HepG2 (cell line): ENCODE measurements at regions not wholly inside any gene's neighbourhood (a gene's known extent, or its start where the extent isn't known, plus 50 kb on each side); places are given as distances from the start of the nearest gene placed in this dataset.

ENCODE experiments used
- ATAC-seq: fragments of 200-7000 bp; cut with Tn5 transposase; 3 replicates; pipeline ENCODE4 v1.9.1; 2020; ENCODE audit warnings: mild to moderate bottlenecking, moderate library complexity
- BruUV-seq: library from RNA; stranded (reverse); fragments of 400-500 nt; replicated peaks from 2 replicates; lab custom pipeline; 2021; lab: Mats Ljungman, UMichigan
- CTCF ChIA-PET: fragments of 300-600 bp; formaldehyde crosslinking; extraction: SDS; loops from one replicate; lab custom pipeline; 2021; ENCODE audit warnings: low total read pairs, inconsistent platforms, low intra/inter-chr PET ratio; lab: Yijun Ruan, JAX
- POLR2A ChIA-PET: fragments of 350-600 bp; sonication (Branson Sonifier 250); formaldehyde crosslinking; loops from one replicate; lab custom pipeline; 2020; ENCODE audit warnings: antibody characterized with exemption, inconsistent platforms; lab: Yijun Ruan, JAX
- DNase-seq: peaks from one replicate; pipeline ENCODE4 v3.0.0-alpha.2; 2015; ENCODE audit warnings: low spot score
- FAIRE-seq: peaks from 3 replicates; lab custom pipeline; 2011; peaks lifted over from hg19 to GRCh38; lab: Jason Lieb, UNC
- H2AFZ ChIP-seq: one replicate; pipeline ENCODE4 v1.6.1; 2011; ENCODE audit warnings: low read length, inconsistent platforms
- H3K27ac ChIP-seq: fragments of 300-600 bp; 3 replicates; pipeline ENCODE4 v1.8.0; 2011; ENCODE audit warnings: mixed run types, mild to moderate bottlenecking, mixed read lengths, low read length, inconsistent platforms; ENCODE audit not compliant: insufficient read depth; ENCODE audit errors: extremely low read length
- H3K27me3 ChIP-seq, 2 experiments: fragments of 200-600 bp in 1 of 2; 2 replicates in 1 of 2; 3 replicates in 1 of 2; pipeline versions ENCODE4 v1.6.0 to v1.8.0; 2011; ENCODE audit warnings: low read length in 2 of 2, mild to moderate bottlenecking in 2 of 2, moderate library complexity in 2 of 2, inconsistent platforms in 1 of 2; ENCODE audit not compliant: insufficient read depth in 2 of 2, control insufficient read depth in 1 of 2
- H3K36me3 ChIP-seq, 2 experiments: fragments of 200-600 bp in 1 of 2; replicated peaks in 1 of 2; 2 replicates in 1 of 2; 3 replicates in 1 of 2; pipeline versions ENCODE4 v1.5.1 to v1.8.0; 2011; ENCODE audit warnings: low read length in 2 of 2, inconsistent platforms in 1 of 2; ENCODE audit not compliant: insufficient read depth in 2 of 2, control insufficient read depth in 1 of 2
- H3K4me1 ChIP-seq: 2 replicates; pipeline ENCODE4 v1.5.1; 2012; ENCODE audit warnings: low read length, inconsistent platforms; ENCODE audit not compliant: insufficient read depth
- H3K4me2 ChIP-seq: 2 replicates; pipeline ENCODE4 v1.6.0; 2011; ENCODE audit warnings: low read depth, low read length, inconsistent platforms
- H3K4me3 ChIP-seq, 3 experiments: fragments of 200-600 bp in 1 of 3; sonication (generic), shearing (Covaris generic) in 1 of 3; replicated peaks in 1 of 3; 2 replicates each; pipeline ENCODE4 v1.5.1; 2011 to 2016; ENCODE audit warnings: low read length in 3 of 3, inconsistent platforms in 2 of 3, low read depth in 2 of 3, mild to moderate bottlenecking in 2 of 3, control low read depth in 1 of 3, mixed read lengths in 1 of 3; ENCODE audit not compliant: insufficient read depth in 1 of 3
- H3K79me2 ChIP-seq: one replicate; pipeline ENCODE4 v1.6.1; 2011; ENCODE audit warnings: low read length, inconsistent platforms; ENCODE audit not compliant: insufficient read depth
- H3K9ac ChIP-seq: 2 replicates; pipeline ENCODE4 v1.6.0; 2011; ENCODE audit warnings: mild to moderate bottlenecking, low read depth, low read length, inconsistent platforms; ENCODE audit not compliant: insufficient read depth
- H3K9me3 ChIP-seq: 2 replicates; pipeline ENCODE4 v1.5.1; 2012; ENCODE audit warnings: mild to moderate bottlenecking, low read length
- H4K20me1 ChIP-seq: 2 replicates; pipeline ENCODE4 v1.6.0; 2011; ENCODE audit warnings: inconsistent platforms, mild to moderate bottlenecking, low read length, moderate library complexity; ENCODE audit not compliant: insufficient read depth
- CREB1 ChIP-seq, 2 experiments: fragments of 450-650 bp in 1 of 2; IDR thresholded peaks; 2 replicates each; pipeline ENCODE4 v1.6.1; 2016 to 2017; ENCODE audit warnings: control low read depth in 1 of 2, mild to moderate bottlenecking in 1 of 2, missing compliant biosample characterization in 1 of 2, missing genetic modification characterization in 1 of 2
- NR1H2 ChIP-seq: sonication (generic); formaldehyde crosslinking; IDR thresholded peaks from 2 replicates; pipeline ENCODE4 v1.8.1; 2022; ENCODE audit warnings: low read depth, missing genetic modification reagents, borderline replicate concordance
- SCMH1 ChIP-seq: sonication (generic); formaldehyde crosslinking; IDR thresholded peaks from 2 replicates; pipeline ENCODE4 v1.9.0; 2021; ENCODE audit warnings: missing genetic modification reagents, mild to moderate bottlenecking, borderline replicate concordance
- SNAI1 ChIP-seq: sonication (generic); formaldehyde crosslinking; IDR thresholded peaks from 2 replicates; pipeline ENCODE4 v1.5.0; 2020; ENCODE audit warnings: mild to moderate bottlenecking, missing genetic modification reagents, borderline replicate concordance
- ZNF713 ChIP-seq: sonication (generic); formaldehyde crosslinking; IDR thresholded peaks from 2 replicates; pipeline ENCODE4 v1.4.0; 2020; ENCODE audit warnings: mild to moderate bottlenecking, missing genetic modification reagents
- WGBS: methylation state at CpG from one replicate; pipeline ENCODE4 v1.1.6; 2017; ENCODE audit warnings: low lambda C conversion rate; 5-methylcytosine and 5-hydroxymethylcytosine counted together
- in situ Hi-C: cut with HindIII; loops from 2 replicates; pipeline ENCODE4 v1.10.0; 2017; ENCODE audit warnings: low pct_unique_long_range_greater_than_20kb; ENCODE audit not compliant: extremely low pct_ligation_motif_present
- intact Hi-C: fragments of 100-400 bp; cut with micrococcal nuclease; formaldehyde crosslinking; loops from one replicate; pipeline ENCODE4 v1.10.0; 2022; ENCODE audit not compliant: unreplicated experiment

DNA sequence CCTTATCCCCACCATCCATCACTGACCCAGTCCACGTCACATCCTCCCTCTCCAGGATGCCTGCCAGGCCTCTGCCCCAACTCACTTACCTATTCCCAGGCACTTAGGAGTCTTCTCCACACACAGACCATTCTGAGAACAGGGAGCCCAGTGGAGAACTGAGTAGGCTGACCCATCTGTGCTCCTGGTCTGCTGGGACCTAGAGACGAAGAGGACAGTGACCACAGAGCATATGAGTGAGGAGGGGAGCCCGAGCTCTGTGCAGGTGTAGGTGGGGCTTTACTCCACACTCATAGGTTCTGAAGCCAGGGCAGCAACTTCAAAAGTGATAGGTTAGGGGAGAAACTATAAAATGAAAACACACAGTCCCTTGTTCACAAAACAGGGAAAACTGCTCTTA lies 130.0 kb downstream of the NDUFA10 start:
- H3K4me2 ChIP-seq = no peak overlapping the region
- WGBS = 1% methylated on average over 3 of the region's 3 CpGs
- no peaks in the 10 kb centered on the region for H3K36me3 ChIP-seq
- H3K4me3 ChIP-seq = no peak overlapping the region
- no peak for DNase-seq
- POLR2A ChIA-PET = no interaction called here
- TF ChIP-seq ZNF713 (no peak), CREB1 (IDR thresholded peaks at IDR 0.05) (0 out of 2 replicates have a peak, but pooled peaks have one; percentile 14), CREB1 (CRISPR knock-in tag; IDR thresholded peaks at IDR 0.05) (no peak)
- H2AFZ ChIP-seq = no peak overlapping the region
- no TSS peak for BruUV-seq
- no peak for FAIRE-seq
- H3K27ac ChIP-seq = no peak overlapping the region
- H3K27me3 ChIP-seq = peaks cover 4 to 33% of the 10 kb centered on the region in 2 experiments; a peak in 4 of 5 replicates
- H3K9me3 ChIP-seq = no peaks in the 10 kb centered on the region
- H3K4me1 ChIP-seq = no peaks in the 10 kb centered on the region
- ATAC-seq = no peak
- no peak overlapping the region for H3K9ac ChIP-seq
- CTCF ChIA-PET = no interaction called here
- intact Hi-C loops (no loop called here), in situ Hi-C loops (no loop called here)
- no peaks in the 10 kb centered on the region for H3K79me2 ChIP-seq
- no peaks in the 10 kb centered on the region for H4K20me1 ChIP-seq

- FAIRE-seq (no peak), DNase-seq (no peak), ATAC-seq (no peak)
- no peaks in the 10 kb centered on the region for H4K20me1 ChIP-seq
- no peak overlapping the region for H3K9ac ChIP-seq
- H3K27ac ChIP-seq = no peak overlapping the region
- no peak overlapping the region for H3K4me2 ChIP-seq
- no peak overlapping the region for H3K4me3 ChIP-seq
- BruUV-seq = no TSS peak
- H3K27me3 ChIP-seq = peaks cover 4 to 33% of the 10 kb centered on the region in 2 experiments; a peak in 4 of 5 replicates
- POLR2A ChIA-PET = no interaction called here
- no peaks in the 10 kb centered on the region for H3K79me2 ChIP-seq
- intact Hi-C loops (no loop called here), in situ Hi-C loops (no loop called here)
- CTCF ChIA-PET = no interaction called here
- H3K4me1 ChIP-seq = no peaks in the 10 kb centered on the region
- H3K9me3 ChIP-seq = no peaks in the 10 kb centered on the region
- TF ChIP-seq SNAI1 (no peak), NR1H2 (CRISPR knock-in tag) (no peak), SCMH1 (CRISPR knock-in tag) (no peak)
- no peak overlapping the region for H2AFZ ChIP-seq
- H3K36me3 ChIP-seq = no peaks in the 10 kb centered on the region
- under 1% methylated on average over 5 of the region's 5 CpGs for WGBS
These were observed 130.9 kb downstream of the NDUFA10 start for GRCh38 chr2:239894276-239894675.
